SJCRH30 (cell line): ENCODE measurements at regions not wholly inside any gene's neighbourhood (a gene's known extent, or its start where the extent isn't known, plus 50 kb on each side); places are given as distances from the start of the nearest gene placed in this dataset.

Experiments
- DNase-seq, 2 experiments: peaks; one replicate each; pipeline ENCODE4 v3.0.0-alpha.2; 2015 to 2020
- H3K27ac ChIP-seq: fragments of 250-450 bp; sonication (Bioruptor Pico); 2 replicates; pipeline ENCODE4 v1.5.1; 2020; ENCODE audit warnings: mild to moderate bottlenecking, moderate library complexity
- H3K27me3 ChIP-seq: fragments of 250-450 bp; sonication (Bioruptor Pico); 2 replicates; pipeline ENCODE4 v1.5.1; 2020; ENCODE audit warnings: mild to moderate bottlenecking, moderate library complexity
- H3K36me3 ChIP-seq: fragments of 250-450 bp; sonication (Bioruptor Pico); 2 replicates; pipeline ENCODE4 v1.5.1; 2020; ENCODE audit warnings: mild to moderate bottlenecking, moderate library complexity
- H3K4me1 ChIP-seq: fragments of 250-450 bp; sonication (Bioruptor Pico); 2 replicates; pipeline ENCODE4 v1.5.1; 2020; ENCODE audit warnings: mild to moderate bottlenecking, moderate library complexity
- H3K4me3 ChIP-seq: fragments of 250-450 bp; sonication (Bioruptor Pico); 2 replicates; pipeline ENCODE4 v1.5.1; 2020; ENCODE audit warnings: mild to moderate bottlenecking, moderate library complexity
- H3K9me3 ChIP-seq: fragments of 250-450 bp; sonication (Bioruptor Pico); replicated peaks from 2 replicates; pipeline ENCODE4 v1.5.1; 2020; ENCODE audit warnings: mild to moderate bottlenecking, moderate library complexity

DNA sequence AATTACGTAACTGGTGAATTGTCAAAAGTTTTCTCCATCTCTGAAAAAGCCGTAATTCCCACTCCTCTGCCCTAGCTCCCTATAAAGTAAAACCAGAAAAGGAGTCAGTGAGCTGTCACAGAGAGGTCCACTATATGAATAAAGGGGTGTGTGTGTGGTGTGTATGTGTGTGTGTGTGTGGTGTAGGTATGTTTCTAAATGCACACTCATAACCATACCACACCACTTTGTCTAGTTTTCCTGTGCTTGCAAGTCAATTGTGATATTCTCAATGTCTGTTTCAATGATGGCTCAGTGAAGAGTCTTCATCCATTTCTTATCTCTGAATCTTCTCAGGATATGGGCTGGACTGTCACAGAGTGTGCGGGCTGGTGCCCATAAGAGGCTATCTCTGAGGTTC is 54.8 kb upstream of the CCDC68 start:
- no peaks in the 10 kb centered on the region for H3K36me3 ChIP-seq
- H3K4me3 ChIP-seq: no peak overlapping the region
- no peaks in the 10 kb centered on the region for H3K9me3 ChIP-seq
- DNase-seq: no peak
- H3K27ac ChIP-seq: no peak overlapping the region
- no peaks in the 10 kb centered on the region for H3K4me1 ChIP-seq
- H3K27me3 ChIP-seq: no peaks in the 10 kb centered on the region

- no peaks in the 10 kb centered on the region for H3K9me3 ChIP-seq
- H3K4me1 ChIP-seq: no peaks in the 10 kb centered on the region
- H3K27ac ChIP-seq: no peak overlapping the region
- H3K4me3 ChIP-seq: no peak overlapping the region
- no peaks in the 10 kb centered on the region for H3K27me3 ChIP-seq
- DNase-seq: no peak
- H3K36me3 ChIP-seq: no peaks in the 10 kb centered on the region
Measured at GRCh38 chr18:55013685-55014084, 54.4 kb upstream of the CCDC68 start.

- H3K27ac ChIP-seq: no peak overlapping the region
- no peaks in the 10 kb centered on the region for H3K27me3 ChIP-seq
- H3K4me3 ChIP-seq: no peak overlapping the region
- no peak for DNase-seq
- H3K36me3 ChIP-seq: no peaks in the 10 kb centered on the region
- H3K9me3 ChIP-seq: no peaks in the 10 kb centered on the region
- no peaks in the 10 kb centered on the region for H3K4me1 ChIP-seq
Measured at GRCh38 chr18:55013086-55013485, 53.8 kb upstream of the CCDC68 start.

GRCh38 chr18:55012008-55012407 is 52.7 kb upstream of the CCDC68 start:
- H3K9me3 ChIP-seq: no peaks in the 10 kb centered on the region
- no peak for DNase-seq
- no peak overlapping the region for H3K27ac ChIP-seq
- H3K27me3 ChIP-seq: no peaks in the 10 kb centered on the region
- no peaks in the 10 kb centered on the region for H3K4me1 ChIP-seq
- H3K4me3 ChIP-seq: no peak overlapping the region
- no peaks in the 10 kb centered on the region for H3K36me3 ChIP-seq
